ENCODE measurements at regions not wholly inside any gene's neighbourhood (a gene's known extent, or its start where the extent isn't known, plus 50 kb on each side); places are given as distances from the start of the nearest gene placed in this dataset.

- no peaks in the 10 kb centered on the region for H3K27me3 ChIP-seq (ENCODE audit: control insufficient read depth, insufficient read depth, low read length)
- no peak for DNase-seq (ENCODE audit: low read depth)
- POLR2A ChIA-PET = no interaction called here
- H3K4me3 ChIP-seq (ENCODE audit: low read depth, low read length) = no peak overlapping the region
- TF ChIP-seq CTCF (IDR thresholded peaks at IDR 0.05; ENCODE audit: insufficient read depth, low read depth, low read length) = no peak
- CTCF ChIA-PET = no interaction called here
- no peaks in the 10 kb centered on the region for H3K36me3 ChIP-seq (ENCODE audit: control insufficient read depth, insufficient read depth, low read length)
These were observed 78.6 kb upstream of the STARD13 start for GRCh38 chr13:33364192-33364591.

- H3K36me3 ChIP-seq (ENCODE audit: control insufficient read depth, insufficient read depth, low read length) = no peaks in the 10 kb centered on the region
- no peak for DNase-seq (ENCODE audit: low read depth)
- ChIA-PET POLR2A (no interaction called here), CTCF (no interaction called here)
- no peaks in the 10 kb centered on the region for H3K27me3 ChIP-seq (ENCODE audit: control insufficient read depth, insufficient read depth, low read length)
- no peak overlapping the region for H3K4me3 ChIP-seq (ENCODE audit: low read depth, low read length)
- no peak for TF ChIP-seq CTCF (IDR thresholded peaks at IDR 0.05; ENCODE audit: insufficient read depth, low read depth, low read length)
These were observed 81.0 kb upstream of the STARD13 start for GRCh38 chr13:33366469-33367062.

- H3K27me3 ChIP-seq (ENCODE audit: control insufficient read depth, insufficient read depth, low read length) = no peaks in the 10 kb centered on the region
- DNase-seq (ENCODE audit: low read depth) = no peak
- POLR2A ChIA-PET = no interaction called here
- no peak overlapping the region for H3K4me3 ChIP-seq (ENCODE audit: low read depth, low read length)
- no peak for TF ChIP-seq CTCF (IDR thresholded peaks at IDR 0.05; ENCODE audit: insufficient read depth, low read depth, low read length)
- no peaks in the 10 kb centered on the region for H3K36me3 ChIP-seq (ENCODE audit: control insufficient read depth, insufficient read depth, low read length)
- CTCF ChIA-PET = no interaction called here
These were observed 81.8 kb upstream of the STARD13 start for GRCh38 chr13:33367171-33367895.

- no peak for DNase-seq (ENCODE audit: low read depth)
- Histone ChIP-seq H3K4me3 (ENCODE audit: low read depth, low read length) (no peak overlapping the region), H3K36me3 (ENCODE audit: control insufficient read depth, insufficient read depth, low read length) (no peaks in the 10 kb centered on the region), H3K27me3 (ENCODE audit: control insufficient read depth, insufficient read depth, low read length) (no peaks in the 10 kb centered on the region)
- ChIA-PET POLR2A (no interaction called here), CTCF (no interaction called here)
- no peak for TF ChIP-seq CTCF (IDR thresholded peaks at IDR 0.05; ENCODE audit: insufficient read depth, low read depth, low read length)
These were observed 82.4 kb upstream of the STARD13 start for GRCh38 chr13:33367926-33368325.

GRCh38 chr13:33369073-33369472, 83.5 kb upstream of the STARD13 start:
- no peak for TF ChIP-seq CTCF (IDR thresholded peaks at IDR 0.05; ENCODE audit: insufficient read depth, low read depth, low read length)
- Histone ChIP-seq H3K27me3 (ENCODE audit: control insufficient read depth, insufficient read depth, low read length) (no peaks in the 10 kb centered on the region), H3K36me3 (ENCODE audit: control insufficient read depth, insufficient read depth, low read length) (no peaks in the 10 kb centered on the region), H3K4me3 (ENCODE audit: low read depth, low read length) (no peak overlapping the region)
- ChIA-PET CTCF (interaction anchor here (0.6 to 0.8 kb wide), 2 partner anchors 12 to 91 kb away, joined by 3 to 4 read pairs; no protein-coding TSS in a partner anchor), POLR2A (no interaction called here)
- no peak for DNase-seq (ENCODE audit: low read depth)

All from BJ (cell line).